HG02798 (cell line): ENCODE measurements at regions not wholly inside any gene's neighbourhood (a gene's known extent, or its start where the extent isn't known, plus 50 kb on each side); places are given as distances from the start of the nearest gene placed in this dataset.
"Not testable (repeated sequence)": the region's sequence is repeated elsewhere in the genome, so short reads cannot be mapped to it uniquely, and the experiment has no call there.

Source experiments
- ATAC-seq: cut with Tn5 transposase; IDR thresholded peaks from one replicate; pipeline ENCODE4 v1.9.1; 2021; ENCODE audit warnings: mild to moderate bottlenecking; ENCODE audit not compliant: unreplicated experiment, poor library complexity

- no peak for ATAC-seq
Measured at GRCh38 chr13:80189889-80190597, 150.9 kb downstream of the SPRY2 start.

GRCh38 chr13:80180740-80181355, 160.1 kb downstream of the SPRY2 start:
- no peak for ATAC-seq

- no peak for ATAC-seq
Measured at GRCh38 chr13:80177327-80177726, 163.6 kb downstream of the SPRY2 start.

GRCh38 chr13:80173224-80173623, 167.7 kb downstream of the SPRY2 start:
- ATAC-seq = no peak

- ATAC-seq = no peak
Measured at GRCh38 chr13:80171096-80171495, 169.8 kb downstream of the SPRY2 start.

GRCh38 chr13:80168089-80168850, 172.7 kb downstream of the SPRY2 start:
- ATAC-seq = no peak

- ATAC-seq = no peak
Measured at GRCh38 chr13:80166352-80166751, 174.6 kb downstream of the SPRY2 start.

- ATAC-seq = no peak
Measured at GRCh38 chr13:80164462-80164861, 176.5 kb downstream of the SPRY2 start.

- no peak for ATAC-seq
Measured at GRCh38 chr13:80161896-80162295, 179.0 kb downstream of the SPRY2 start.

- no peak for ATAC-seq
Measured at GRCh38 chr13:80161219-80161618, 179.7 kb downstream of the SPRY2 start.

- no peak for ATAC-seq
Measured at GRCh38 chr13:80160110-80160509, 180.8 kb downstream of the SPRY2 start.

- no peak for ATAC-seq
Measured at GRCh38 chr13:80157261-80157932, 183.5 kb downstream of the SPRY2 start.

GRCh38 chr13:80152142-80152541, 188.8 kb downstream of the SPRY2 start:
- ATAC-seq = not testable (repeated sequence)

GRCh38 chr13:80151016-80151415, 189.9 kb downstream of the SPRY2 start:
- ATAC-seq = no peak

GRCh38 chr13:80149736-80150135, 191.2 kb downstream of the SPRY2 start:
- ATAC-seq = no peak

GRCh38 chr13:80145171-80145690, 195.7 kb downstream of the SPRY2 start:
- no peak for ATAC-seq

GRCh38 chr13:80144493-80144892, 196.4 kb downstream of the SPRY2 start:
- no peak for ATAC-seq

- no peak for ATAC-seq
Measured at GRCh38 chr13:80141123-80141849, 199.6 kb downstream of the SPRY2 start.

- ATAC-seq = no peak
Measured at GRCh38 chr13:80140685-80141084, 200.2 kb downstream of the SPRY2 start.

GRCh38 chr13:80139196-80139595, 201.7 kb downstream of the SPRY2 start:
- no peak for ATAC-seq
